ENCODE measurements at regions not wholly inside any gene's neighbourhood (a gene's known extent, or its start where the extent isn't known, plus 50 kb on each side); places are given as distances from the start of the nearest gene placed in this dataset.
"Not testable (repeated sequence)": the region's sequence is repeated elsewhere in the genome, so short reads cannot be mapped to it uniquely, and the experiment has no call there.

- DNase-seq: no peak
Measured at GRCh38 chr14:106038263-106038662, 511.9 kb downstream of the TMEM121 start.

- DNase-seq: no peak
Measured at GRCh38 chr14:106039400-106039799, 513.0 kb downstream of the TMEM121 start.

DNA sequence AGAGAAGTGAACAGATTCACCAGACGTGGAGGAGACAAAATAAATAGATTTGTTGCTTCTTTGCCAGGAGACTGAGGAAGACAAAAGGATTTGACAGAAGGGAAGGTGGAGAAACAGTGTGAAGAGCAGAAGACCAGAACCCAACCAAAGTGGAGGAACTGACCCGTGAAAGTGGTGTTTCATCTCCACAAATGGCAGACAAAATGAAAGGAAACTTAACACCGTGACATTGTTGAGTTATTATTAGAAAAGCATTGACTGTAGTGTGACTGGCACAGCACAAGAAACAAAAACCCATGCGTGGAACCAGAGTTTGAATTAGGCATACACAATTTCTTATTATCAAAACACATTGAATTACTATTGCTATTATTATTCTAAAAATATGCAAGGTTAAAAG lies 518.1 kb downstream of the TMEM121 start:
- no peak for DNase-seq

DNA sequence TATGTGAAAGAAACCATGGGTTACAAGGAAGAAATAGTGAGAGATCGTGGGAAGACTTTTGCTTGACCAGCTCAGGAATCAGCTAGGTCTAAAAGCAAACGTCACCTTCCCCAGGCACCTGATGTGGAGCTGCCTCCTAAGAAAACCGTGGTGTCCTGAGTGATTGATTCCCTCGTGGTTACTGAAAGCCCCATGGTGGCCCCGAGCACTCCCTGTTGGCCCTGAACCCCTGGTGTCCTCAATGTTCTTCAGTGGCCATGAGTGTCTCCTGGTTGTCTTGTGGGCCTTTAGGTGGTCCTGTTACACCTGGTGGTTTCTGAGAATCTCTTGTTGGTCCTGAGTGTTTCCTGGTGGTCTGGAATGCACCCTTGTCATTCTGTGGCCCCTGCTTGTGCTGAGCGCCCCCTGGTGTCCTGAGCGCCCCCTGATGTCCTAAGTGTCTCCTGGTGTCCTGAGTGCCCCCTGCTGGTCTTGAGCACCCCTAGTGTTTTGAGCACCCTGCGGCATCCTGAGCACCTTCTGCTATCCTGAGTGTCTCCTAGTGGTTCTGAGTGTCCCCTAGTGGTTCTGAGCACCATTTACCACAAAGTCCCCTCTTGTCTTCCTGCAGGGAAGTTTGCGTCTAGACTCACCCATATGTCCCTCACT lies 518.7 kb downstream of the TMEM121 start:
- DNase-seq: no peak

- DNase-seq: no peak
Measured at GRCh38 chr14:106051796-106052195, 525.4 kb downstream of the TMEM121 start.

DNA sequence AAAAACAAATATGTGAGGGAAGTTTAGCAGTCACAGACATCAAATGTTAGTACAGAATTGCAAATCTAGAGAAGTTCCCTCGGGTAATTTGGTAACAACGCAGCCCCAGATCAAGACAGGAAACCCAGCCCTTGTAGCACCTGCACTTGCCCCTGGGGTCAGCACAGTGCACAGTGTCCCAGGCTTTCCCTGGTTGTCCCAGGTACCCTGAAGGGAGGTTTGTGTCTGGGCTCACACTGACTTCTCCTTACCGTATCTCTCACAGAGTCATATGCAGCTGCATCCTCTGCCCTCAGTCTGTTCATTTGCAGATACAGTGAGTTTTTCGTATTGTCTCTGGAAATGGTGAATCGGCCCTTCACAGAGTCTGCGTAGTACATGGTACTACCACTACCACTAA lies 528.9 kb downstream of the TMEM121 start:
- no peak for DNase-seq

DNA sequence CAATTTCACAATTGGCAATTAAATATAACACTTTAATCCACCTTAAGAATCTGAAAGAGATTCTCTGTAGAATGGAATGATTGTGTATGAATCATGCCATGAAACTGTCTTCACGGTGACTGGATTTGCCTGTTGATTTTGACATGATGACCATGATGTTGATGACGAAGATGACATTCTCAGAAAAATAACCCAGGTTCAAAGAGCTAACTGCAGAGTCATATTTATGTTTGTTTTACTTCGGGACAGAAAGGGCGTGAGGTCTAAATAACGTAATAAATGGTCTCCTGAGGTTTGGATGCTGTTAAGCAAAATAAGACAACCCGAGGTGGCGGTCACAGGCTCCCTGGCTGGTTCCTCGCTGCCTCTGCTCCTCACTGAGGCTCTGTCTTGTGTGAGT lies 532.0 kb downstream of the TMEM121 start:
- no peak for DNase-seq

- DNase-seq: no peak
Measured at GRCh38 chr14:106060276-106060975, 534.0 kb downstream of the TMEM121 start.

DNA sequence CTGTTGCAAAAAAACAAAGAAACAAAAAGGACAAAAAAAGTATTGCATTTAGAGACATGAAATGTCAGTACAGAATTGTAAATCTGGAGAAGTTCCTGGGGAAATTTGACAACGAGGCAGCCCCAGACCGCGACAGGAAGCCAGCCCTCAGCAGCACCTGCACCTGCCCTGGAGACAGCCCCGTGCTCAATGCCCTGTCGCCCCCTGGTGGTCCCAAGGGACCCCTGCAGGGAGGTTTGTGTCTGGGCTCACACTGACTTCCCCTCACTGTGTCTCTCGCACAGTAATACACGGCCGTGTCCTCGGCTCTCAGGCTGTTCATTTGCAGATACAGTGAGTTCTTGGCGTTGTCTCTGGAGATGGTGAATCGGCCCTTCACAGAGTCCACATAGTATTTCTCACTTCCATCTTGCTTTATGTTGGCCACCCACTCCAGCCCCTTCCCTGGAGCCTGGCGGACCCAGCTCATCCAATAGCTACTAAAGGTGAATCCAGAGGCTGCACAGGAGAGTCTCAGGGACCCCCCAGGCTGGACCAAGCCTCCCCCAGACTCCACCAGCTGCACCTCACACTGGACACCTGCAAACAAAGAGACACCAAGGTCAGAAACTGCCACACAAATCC lies 535.6 kb downstream of the TMEM121 start:
- not testable (repeated sequence) for DNase-seq

DNA sequence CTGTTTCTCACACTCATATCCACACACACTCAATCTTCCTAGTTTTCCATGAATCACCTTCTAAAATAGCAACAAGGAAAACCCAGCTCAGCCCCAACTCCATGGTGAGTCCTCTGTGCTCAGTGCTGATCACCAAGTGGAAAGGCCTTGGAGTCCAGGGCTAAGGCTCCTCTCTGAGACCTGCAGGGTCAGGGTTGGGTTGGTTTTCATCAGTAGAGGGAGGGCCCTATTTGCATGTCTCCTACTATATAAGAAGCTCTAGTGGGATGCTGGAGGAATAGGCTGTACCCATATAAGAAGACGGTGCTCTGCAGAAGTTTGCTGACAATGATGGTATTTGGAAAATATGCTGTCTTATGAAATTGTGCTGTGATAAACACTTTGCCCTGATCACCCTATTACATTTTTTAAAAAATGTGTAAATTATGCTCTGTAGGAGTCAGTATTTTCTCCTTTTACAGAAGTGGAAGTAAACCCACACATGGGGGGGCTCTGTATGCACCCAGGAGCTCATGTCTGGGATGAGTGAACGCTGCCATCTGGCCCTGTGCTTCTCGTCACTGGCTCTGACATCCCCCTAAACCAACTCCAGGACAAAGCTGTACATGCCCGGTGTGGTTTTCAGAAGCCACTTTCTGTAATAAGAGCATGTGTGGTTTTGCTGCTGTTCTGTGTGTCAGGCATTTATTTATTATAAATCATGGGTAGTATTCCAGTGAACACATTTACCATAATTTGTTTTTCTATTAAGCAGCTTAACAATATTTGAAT lies 536.3 kb downstream of the TMEM121 start:
- DNase-seq: no peak

DNA sequence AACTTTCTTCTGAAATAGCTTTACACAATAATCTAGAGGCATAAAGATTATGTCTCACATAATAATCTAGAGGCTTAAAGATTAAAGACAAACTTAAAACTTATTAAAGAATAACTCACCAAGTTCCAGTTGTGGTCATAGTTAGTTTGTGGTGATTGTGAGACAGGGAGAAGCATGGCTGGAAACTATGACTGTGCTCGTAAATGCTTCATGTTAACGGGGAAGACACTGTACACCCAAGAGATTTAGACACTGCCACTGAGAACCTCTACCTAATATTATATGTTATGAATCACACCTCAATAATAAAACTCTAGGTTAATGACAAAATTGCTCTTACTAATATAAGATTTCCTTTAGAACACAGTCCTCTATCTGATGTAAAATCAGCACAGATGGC lies 541.6 kb downstream of the TMEM121 start:
- DNase-seq: no peak

- DNase-seq: no peak
Measured at GRCh38 chr14:106069804-106070625, 543.6 kb downstream of the TMEM121 start.

DNA sequence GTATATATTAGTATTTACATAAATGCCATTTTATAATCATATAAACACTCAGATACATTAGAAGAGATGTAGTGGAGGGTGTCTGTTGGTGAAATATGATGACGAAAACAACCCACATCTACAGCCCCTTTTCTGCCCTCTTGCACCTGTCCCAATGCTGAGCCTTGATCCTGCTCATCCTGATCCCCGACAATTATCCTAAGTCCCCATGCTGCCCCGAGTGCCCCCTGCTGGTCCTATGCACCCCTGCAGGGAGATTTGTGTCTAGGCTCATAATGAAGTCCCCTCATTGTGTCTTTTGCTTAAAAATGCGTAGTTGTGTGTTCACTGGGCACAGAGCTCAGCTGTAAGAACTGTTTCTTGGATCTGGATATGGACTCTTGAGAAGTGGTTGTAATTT lies 554.5 kb downstream of the TMEM121 start:
- DNase-seq: no peak

- not testable (repeated sequence) for DNase-seq
Measured at GRCh38 chr14:106081721-106082120, 555.3 kb downstream of the TMEM121 start.

DNA sequence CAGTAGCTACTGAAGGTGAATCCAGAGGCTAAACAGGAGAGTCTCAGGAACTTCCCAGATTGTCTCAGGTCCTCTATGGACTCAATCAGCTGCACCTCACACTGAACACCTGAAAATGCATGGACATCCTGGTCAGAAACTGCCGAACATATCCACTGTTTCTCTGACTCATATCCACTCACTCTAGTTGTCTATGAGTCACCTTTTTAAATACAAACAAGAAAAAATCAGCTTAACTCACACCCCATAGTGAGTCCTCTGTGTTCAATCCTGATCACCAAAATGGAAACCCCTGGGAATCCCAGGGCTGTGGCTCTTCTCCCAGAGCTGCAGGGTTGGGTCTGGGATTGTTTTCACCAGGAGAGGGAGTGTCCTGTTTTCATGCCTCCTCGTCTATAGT lies 556.7 kb downstream of the TMEM121 start:
- DNase-seq: no peak

DNA sequence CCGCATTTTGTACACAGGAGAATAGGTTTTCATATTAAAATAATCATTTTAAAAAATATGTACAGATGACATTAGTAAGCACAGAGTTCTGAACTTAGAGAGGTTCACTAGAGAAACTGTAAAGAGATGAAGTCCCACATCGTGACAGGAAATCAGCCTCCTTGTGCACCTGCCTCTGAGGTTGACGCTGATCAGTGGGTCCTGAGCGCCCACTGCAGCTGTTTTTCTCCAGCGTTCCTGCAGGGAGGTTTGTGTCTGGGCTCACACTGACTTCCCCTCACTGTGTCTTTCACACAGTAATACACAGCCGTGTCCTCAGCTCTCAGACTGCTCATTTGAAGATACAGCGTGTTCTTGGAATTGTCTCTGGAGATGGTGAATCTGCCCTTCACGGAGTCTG lies 561.5 kb downstream of the TMEM121 start:
- no peak for DNase-seq

GRCh38 chr14:106088860-106089259 lies 562.5 kb downstream of the TMEM121 start:
- DNase-seq: not testable (repeated sequence)

- no peak for DNase-seq
Measured at GRCh38 chr14:106094654-106095189, 568.3 kb downstream of the TMEM121 start.

GRCh38 chr14:106107703-106108102 lies 581.3 kb downstream of the TMEM121 start:
- no peak for DNase-seq

GRCh38 chr14:106109337-106109736 lies 583.0 kb downstream of the TMEM121 start:
- no peak for DNase-seq

DNA sequence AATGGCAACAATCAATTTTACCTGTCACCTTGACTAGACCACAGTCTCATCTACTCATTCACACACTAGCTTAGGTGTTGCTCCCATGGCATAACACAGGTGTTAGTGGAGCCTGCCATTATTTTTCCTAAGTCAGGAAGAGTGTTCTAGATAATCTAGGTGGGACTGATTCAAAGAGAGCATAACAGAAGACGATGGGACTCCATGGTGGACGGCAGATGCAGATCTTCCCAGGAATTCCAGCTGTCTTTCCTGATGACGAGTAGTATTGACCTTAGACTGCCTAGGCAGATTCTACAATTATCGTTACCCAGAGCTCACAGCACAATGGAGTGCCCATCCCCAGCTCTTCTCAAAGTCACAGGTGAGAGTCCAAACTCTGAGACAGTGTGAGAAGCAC lies 589.0 kb downstream of the TMEM121 start:
- no peak for DNase-seq

- not testable (repeated sequence) for DNase-seq
Measured at GRCh38 chr14:106116339-106116930, 590.1 kb downstream of the TMEM121 start.
